Left lung (tissue), 4 donors: ENCODE measurements at regions not wholly inside any gene's neighbourhood (a gene's known extent, or its start where the extent isn't known, plus 50 kb on each side); places are given as distances from the start of the nearest gene placed in this dataset.

Source experiments
- ATAC-seq: fragments of 200-7000 bp; cut with Tn5 transposase; one replicate; pipeline ENCODE4 v1.9.1; 2020; ENCODE audit warnings: moderate library complexity
- DNase-seq, 4 donors: peaks; one replicate each; pipeline ENCODE4 v3.0.0-alpha.2; 2013 to 2020
- H3K27ac ChIP-seq, 2 donors: fragments of 200-600 bp; sonication (generic) in 1 of 2; one replicate each; pipeline versions ENCODE4 v1.5.0 to v1.8.0; 2020 to 2021
- H3K27me3 ChIP-seq, 2 donors: fragments of 200-600 bp; sonication (generic) in 1 of 2; one replicate each; pipeline versions ENCODE4 v1.5.0 to v1.8.0; 2020 to 2021
- H3K36me3 ChIP-seq, 2 donors: fragments of 200-600 bp; sonication (generic) in 1 of 2; one replicate each; pipeline versions ENCODE4 v1.5.0 to v1.8.0; 2020 to 2021
- H3K4me1 ChIP-seq, 2 donors: fragments of 200-600 bp; one replicate each; pipeline ENCODE4 v1.8.0; 2021
- H3K4me3 ChIP-seq, 2 donors: fragments of 200-600 bp; sonication (generic) in 1 of 2; one replicate each; pipeline versions ENCODE4 v1.5.0 to v1.8.0; 2020 to 2021; ENCODE audit warnings: mild to moderate bottlenecking in 1 of 2
- H3K9me3 ChIP-seq, 2 donors: fragments of 200-600 bp; sonication (generic) in 1 of 2; one replicate each; pipeline versions ENCODE4 v1.5.0 to v1.8.0; 2020 to 2021
- intact Hi-C, 2 donors: fragments of 100-400 bp; cut with DNase I; formaldehyde crosslinking; loops; one replicate each; pipeline versions ENCODE4 v1.11.2 to v1.14.2; 2022
- TF ChIP-seq, protein P1 (sequence below), 2 donors: fragments of 200-600 bp; sonication (generic) in 1 of 2; IDR thresholded peaks; one replicate each; pipeline versions ENCODE4 v1.5.0 to v1.8.0; 2021; ENCODE audit warnings: antibody characterized with exemption in 2 of 2
- donor health status: DM: no; HTN: yes; CAD: no.
- donor health status: DM: no; HTN: no; CAD: no.

GRCh38 chr20:24815931-24816330 lies 133.1 kb upstream of the CST7 start:
- Histone ChIP-seq H3K4me1 (no peaks in the 10 kb centered on the region), H3K9me3 (no peaks in the 10 kb centered on the region), H3K4me3 (no peak overlapping the region), H3K36me3 (no peaks in the 10 kb centered on the region), H3K27ac (no peak overlapping the region), H3K27me3 (peaks cover 0 to 6% of the 10 kb centered on the region in 2 donors)
- intact Hi-C loops = no loop called here
- ATAC-seq = no peak
- TF ChIP-seq, protein P1, sequence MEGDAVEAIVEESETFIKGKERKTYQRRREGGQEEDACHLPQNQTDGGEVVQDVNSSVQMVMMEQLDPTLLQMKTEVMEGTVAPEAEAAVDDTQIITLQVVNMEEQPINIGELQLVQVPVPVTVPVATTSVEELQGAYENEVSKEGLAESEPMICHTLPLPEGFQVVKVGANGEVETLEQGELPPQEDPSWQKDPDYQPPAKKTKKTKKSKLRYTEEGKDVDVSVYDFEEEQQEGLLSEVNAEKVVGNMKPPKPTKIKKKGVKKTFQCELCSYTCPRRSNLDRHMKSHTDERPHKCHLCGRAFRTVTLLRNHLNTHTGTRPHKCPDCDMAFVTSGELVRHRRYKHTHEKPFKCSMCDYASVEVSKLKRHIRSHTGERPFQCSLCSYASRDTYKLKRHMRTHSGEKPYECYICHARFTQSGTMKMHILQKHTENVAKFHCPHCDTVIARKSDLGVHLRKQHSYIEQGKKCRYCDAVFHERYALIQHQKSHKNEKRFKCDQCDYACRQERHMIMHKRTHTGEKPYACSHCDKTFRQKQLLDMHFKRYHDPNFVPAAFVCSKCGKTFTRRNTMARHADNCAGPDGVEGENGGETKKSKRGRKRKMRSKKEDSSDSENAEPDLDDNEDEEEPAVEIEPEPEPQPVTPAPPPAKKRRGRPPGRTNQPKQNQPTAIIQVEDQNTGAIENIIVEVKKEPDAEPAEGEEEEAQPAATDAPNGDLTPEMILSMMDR (IDR thresholded peaks at IDR 0.05) = no peak
- no peak for DNase-seq

DNA sequence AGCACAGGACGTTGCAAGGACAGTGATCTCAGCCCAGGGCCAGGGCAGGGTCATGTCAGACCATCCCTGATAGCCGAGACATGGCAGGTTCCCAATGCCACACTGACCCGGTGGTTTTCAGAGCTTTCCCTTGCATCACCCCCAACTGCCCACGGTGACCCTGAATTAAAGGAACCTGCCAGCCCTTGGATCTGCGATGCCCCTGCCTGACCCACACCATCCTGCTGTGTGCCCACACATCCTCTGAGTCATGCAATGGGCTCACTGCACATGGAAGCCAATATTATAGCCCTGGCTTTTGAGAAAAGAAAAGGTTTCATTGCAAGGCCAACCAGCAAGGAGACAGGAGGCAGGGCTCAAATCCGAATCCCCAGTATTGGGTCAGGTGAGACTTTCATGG lies 132.6 kb upstream of the CST7 start:
- DNase-seq (no peak), ATAC-seq (no peak)
- no peaks in the 10 kb centered on the region for H3K9me3 ChIP-seq
- intact Hi-C loops = no loop called here
- H3K36me3 ChIP-seq = no peaks in the 10 kb centered on the region
- no peaks in the 10 kb centered on the region for H3K4me1 ChIP-seq
- peaks cover 0 to 6% of the 10 kb centered on the region in 2 donors for H3K27me3 ChIP-seq
- TF ChIP-seq, protein P1 (IDR thresholded peaks at IDR 0.05) = no peak
- H3K4me3 ChIP-seq = no peak overlapping the region
- H3K27ac ChIP-seq = no peak overlapping the region

DNA sequence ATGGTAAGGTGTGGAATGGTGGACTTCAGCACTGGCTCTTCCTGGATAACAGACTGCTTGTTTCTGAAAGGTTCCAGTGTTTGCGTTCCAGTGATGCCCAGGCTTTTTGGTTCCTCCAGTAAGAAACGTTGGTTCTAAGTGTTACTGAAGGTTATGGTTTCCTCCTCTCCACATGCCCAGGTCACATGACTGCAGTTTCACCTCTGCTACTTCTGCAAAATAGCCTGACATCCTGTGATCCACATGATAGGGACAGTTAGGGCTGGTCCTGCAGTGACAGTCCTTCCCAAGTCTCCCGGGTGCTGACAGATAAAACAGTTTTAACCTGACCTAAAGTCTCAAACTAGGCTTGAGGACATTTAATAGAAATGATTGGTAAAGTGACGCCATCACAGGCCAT lies 132.2 kb upstream of the CST7 start:
- ATAC-seq = no peak
- Histone ChIP-seq H3K27me3 (peaks cover 0 to 6% of the 10 kb centered on the region in 2 donors), H3K4me1 (no peaks in the 10 kb centered on the region), H3K4me3 (no peak overlapping the region), H3K27ac (no peak overlapping the region), H3K9me3 (no peaks in the 10 kb centered on the region), H3K36me3 (no peaks in the 10 kb centered on the region)
- intact Hi-C loops = no loop called here
- no peak for DNase-seq
- TF ChIP-seq, protein P1 (IDR thresholded peaks at IDR 0.05) = no peak

- H3K36me3 ChIP-seq = no peaks in the 10 kb centered on the region
- DNase-seq = no peak
- ATAC-seq = no peak
- H3K27me3 ChIP-seq = peaks cover 0 to 2% of the 10 kb centered on the region in 2 donors
- intact Hi-C loops = no loop called here
- no peaks in the 10 kb centered on the region for H3K4me1 ChIP-seq
- TF ChIP-seq, protein P1 (IDR thresholded peaks at IDR 0.05) = no peak
- no peaks in the 10 kb centered on the region for H3K9me3 ChIP-seq
- no peak overlapping the region for H3K4me3 ChIP-seq
- H3K27ac ChIP-seq = no peak overlapping the region
These were observed 131.7 kb upstream of the CST7 start for GRCh38 chr20:24817351-24817750.

DNA sequence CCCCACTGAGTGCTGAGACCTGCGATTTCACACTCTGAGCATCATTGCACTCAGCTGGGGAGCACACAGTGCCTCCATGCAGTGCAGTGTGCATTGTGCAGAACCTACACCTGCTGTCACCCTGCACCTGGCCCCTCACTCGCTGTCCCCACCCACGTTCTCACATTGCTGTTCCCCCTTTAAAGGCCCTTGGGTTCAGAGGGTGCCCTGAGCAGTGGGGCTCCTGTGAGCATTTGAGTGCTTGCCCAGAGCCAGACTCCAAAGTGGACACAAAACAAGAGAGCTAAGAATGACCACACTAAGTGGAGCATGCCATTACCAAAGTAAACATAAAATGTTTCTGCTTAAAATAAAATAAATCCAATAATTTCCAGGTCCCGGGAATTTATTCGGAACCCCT lies 131.0 kb upstream of the CST7 start:
- DNase-seq (no peak), ATAC-seq (no peak)
- Histone ChIP-seq H3K27me3 (no peaks in the 10 kb centered on the region), H3K4me1 (no peaks in the 10 kb centered on the region), H3K27ac (no peak overlapping the region), H3K36me3 (no peaks in the 10 kb centered on the region), H3K9me3 (no peaks in the 10 kb centered on the region), H3K4me3 (no peak overlapping the region)
- intact Hi-C loops = no loop called here
- TF ChIP-seq, protein P1 (IDR thresholded peaks at IDR 0.05) = no peak
